Esophagus squamous epithelium (tissue), 4 donors: ENCODE measurements at regions not wholly inside any gene's neighbourhood (a gene's known extent, or its start where the extent isn't known, plus 50 kb on each side); places are given as distances from the start of the nearest gene placed in this dataset.

ENCODE experiments used
- POLR2A ChIP-seq, 4 donors: fragments of 450-650 bp; IDR thresholded peaks; one replicate each; pipeline ENCODE4 v1.6.1; 2017; ENCODE audit warnings: antibody characterized with exemption in 4 of 4, mild to moderate bottlenecking in 4 of 4, moderate library complexity in 3 of 4
- TF ChIP-seq, protein P1 (sequence below), 6 experiments: fragments of 450-650 bp in 4 of 6; fragments of 200-600 bp in 2 of 6; sonication (generic) in 2 of 6; IDR thresholded peaks; one replicate each; pipeline ENCODE4 v1.5.1; 2016 to 2019; ENCODE audit warnings: antibody characterized with exemption in 6 of 6, mild to moderate bottlenecking in 4 of 6, moderate library complexity in 4 of 6

DNA sequence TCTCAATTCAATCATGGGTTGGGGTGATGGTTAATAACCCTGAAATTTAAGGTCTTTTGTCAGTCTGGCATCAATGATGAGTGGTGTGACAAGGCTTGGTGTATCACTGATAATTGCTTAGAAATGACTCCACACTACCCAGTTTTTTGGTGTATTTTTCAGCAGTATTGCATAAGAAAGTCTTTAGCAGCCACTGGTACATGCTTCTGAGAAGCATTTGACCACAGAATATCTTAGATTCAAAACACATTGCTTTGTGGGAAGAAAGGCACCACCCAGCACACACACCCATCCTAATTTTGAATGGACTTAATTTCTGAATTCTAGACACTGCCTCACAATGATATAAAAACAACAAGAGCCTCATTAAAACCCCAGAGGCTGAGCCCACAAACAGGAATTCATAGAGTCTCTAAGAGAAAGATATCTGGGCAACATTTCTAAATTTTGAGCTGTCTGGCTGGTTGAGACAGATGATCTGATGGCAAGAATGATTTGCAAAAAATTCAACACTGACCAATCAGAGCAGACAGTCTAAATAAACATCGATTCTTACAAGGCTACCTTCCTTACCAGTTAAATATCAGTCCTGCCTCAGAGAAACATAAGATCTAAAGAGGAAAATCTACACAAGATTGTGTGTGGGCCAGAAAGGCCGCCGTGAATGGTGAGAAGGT is 114.7 kb upstream of the CYP1B1 start:
- TF ChIP-seq, protein P1, sequence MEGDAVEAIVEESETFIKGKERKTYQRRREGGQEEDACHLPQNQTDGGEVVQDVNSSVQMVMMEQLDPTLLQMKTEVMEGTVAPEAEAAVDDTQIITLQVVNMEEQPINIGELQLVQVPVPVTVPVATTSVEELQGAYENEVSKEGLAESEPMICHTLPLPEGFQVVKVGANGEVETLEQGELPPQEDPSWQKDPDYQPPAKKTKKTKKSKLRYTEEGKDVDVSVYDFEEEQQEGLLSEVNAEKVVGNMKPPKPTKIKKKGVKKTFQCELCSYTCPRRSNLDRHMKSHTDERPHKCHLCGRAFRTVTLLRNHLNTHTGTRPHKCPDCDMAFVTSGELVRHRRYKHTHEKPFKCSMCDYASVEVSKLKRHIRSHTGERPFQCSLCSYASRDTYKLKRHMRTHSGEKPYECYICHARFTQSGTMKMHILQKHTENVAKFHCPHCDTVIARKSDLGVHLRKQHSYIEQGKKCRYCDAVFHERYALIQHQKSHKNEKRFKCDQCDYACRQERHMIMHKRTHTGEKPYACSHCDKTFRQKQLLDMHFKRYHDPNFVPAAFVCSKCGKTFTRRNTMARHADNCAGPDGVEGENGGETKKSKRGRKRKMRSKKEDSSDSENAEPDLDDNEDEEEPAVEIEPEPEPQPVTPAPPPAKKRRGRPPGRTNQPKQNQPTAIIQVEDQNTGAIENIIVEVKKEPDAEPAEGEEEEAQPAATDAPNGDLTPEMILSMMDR (IDR thresholded peaks at IDR 0.05): no peak
- TF ChIP-seq POLR2A (IDR thresholded peaks at IDR 0.05): no peak
